Cardiac fibroblast (primary cell): ENCODE measurements at regions not wholly inside any gene's neighbourhood (a gene's known extent, or its start where the extent isn't known, plus 50 kb on each side); places are given as distances from the start of the nearest gene placed in this dataset.

Experiments
- DNase-seq, 2 donors: peaks; one replicate each; pipeline versions ENCODE4 v3.0.0 to v3.0.0-alpha.2; 2010; ENCODE audit warnings: low read depth in 2 of 2
- H3K4me3 ChIP-seq, 2 donors: replicated peaks in 1 of 2; 1 replicate in 1 of 2; 2 replicates in 1 of 2; pipeline ENCODE4 v1.5.1; 2011; ENCODE audit warnings: low read depth in 2 of 2, low read length in 2 of 2, mild to moderate bottlenecking in 2 of 2, moderate library complexity in 1 of 2
- CTCF ChIP-seq: IDR thresholded peaks from one replicate; pipeline ENCODE4 v1.5.1; 2011; ENCODE audit warnings: low read depth, mild to moderate bottlenecking, low read length, inconsistent platforms

GRCh38 chr15:31497838-31498237, 171.2 kb downstream of the KLF13 start:
- TF ChIP-seq CTCF: no peak
- no peak overlapping the region for H3K4me3 ChIP-seq
- no peak for DNase-seq

GRCh38 chr15:31498329-31498728, 171.7 kb downstream of the KLF13 start:
- DNase-seq: no peak
- peak; percentile 14 for TF ChIP-seq CTCF
- H3K4me3 ChIP-seq: no peak overlapping the region

- H3K4me3 ChIP-seq: no peak overlapping the region
- no peak for TF ChIP-seq CTCF
- no peak for DNase-seq
These were observed 172.1 kb downstream of the KLF13 start for GRCh38 chr15:31498756-31499155.

GRCh38 chr15:31499236-31499952, 172.8 kb downstream of the KLF13 start:
- no peak for TF ChIP-seq CTCF
- DNase-seq: no peak
- H3K4me3 ChIP-seq: no peak overlapping the region

GRCh38 chr15:31499953-31500765, 173.5 kb downstream of the KLF13 start:
- DNase-seq: no peak
- no peak overlapping the region for H3K4me3 ChIP-seq
- no peak for TF ChIP-seq CTCF

GRCh38 chr15:31500766-31501449, 174.3 kb downstream of the KLF13 start:
- no peak for DNase-seq
- TF ChIP-seq CTCF: no peak

More at GRCh38 chr15:31500766-31501449, 174.3 kb downstream of the KLF13 start:
- no peak overlapping the region for H3K4me3 ChIP-seq
